Keratinocyte (primary cell): ENCODE measurements at regions not wholly inside any gene's neighbourhood (a gene's known extent, or its start where the extent isn't known, plus 50 kb on each side); places are given as distances from the start of the nearest gene placed in this dataset.
"Not testable (repeated sequence)": the region's sequence is repeated elsewhere in the genome, so short reads cannot be mapped to it uniquely, and the experiment has no call there.

Source experiments
- DNase-seq: peaks from one replicate; pipeline ENCODE4 v3.0.0-alpha.2; 2011; ENCODE audit warnings: low read depth, missing footprints, low spot score
- FAIRE-seq: peaks from 2 replicates; lab custom pipeline; 2011; peaks lifted over from hg19 to GRCh38; lab: Jason Lieb, UNC
- H2AFZ ChIP-seq: 2 replicates; pipeline ENCODE4 v1.6.0; 2012; ENCODE audit warnings: low read length, control low read depth, inconsistent platforms; ENCODE audit not compliant: control insufficient read depth
- H3K27ac ChIP-seq: 2 replicates; pipeline ENCODE4 v1.5.1; 2011; ENCODE audit warnings: low read length; ENCODE audit not compliant: control insufficient read depth, insufficient read depth
- H3K27me3 ChIP-seq: 3 replicates; pipeline ENCODE4 v1.6.0; 2011; ENCODE audit warnings: low read length; ENCODE audit not compliant: control insufficient read depth, insufficient read depth; ENCODE audit errors: extremely low read depth
- H3K36me3 ChIP-seq, 2 experiments: 2 replicates in 1 of 2; 3 replicates in 1 of 2; pipeline ENCODE4 v1.5.1; 2011; ENCODE audit warnings: low read length in 2 of 2, mild to moderate bottlenecking in 1 of 2; ENCODE audit not compliant: control insufficient read depth in 2 of 2, insufficient read depth in 2 of 2; ENCODE audit errors: extremely low read depth in 1 of 2
- H3K4me1 ChIP-seq: 3 replicates; pipeline ENCODE4 v1.5.1; 2011; ENCODE audit warnings: low read length; ENCODE audit not compliant: control insufficient read depth, insufficient read depth; ENCODE audit errors: extremely low read depth
- H3K4me2 ChIP-seq: 3 replicates; pipeline ENCODE4 v1.6.0; 2011; ENCODE audit warnings: low read depth, low read length; ENCODE audit not compliant: control insufficient read depth, insufficient read depth; ENCODE audit errors: extremely low read depth
- H3K4me3 ChIP-seq, 3 experiments: fragments of 200-600 bp in 1 of 3; sonication (generic) in 1 of 3; 2 replicates in 2 of 3; 3 replicates in 1 of 3; pipeline ENCODE4 v1.5.1; 2011 to 2016; ENCODE audit warnings: low read length in 3 of 3, mild to moderate bottlenecking in 3 of 3, control low read depth in 2 of 3, inconsistent platforms in 1 of 3, low read depth in 1 of 3, mixed read lengths in 1 of 3, mixed run types in 1 of 3, moderate library complexity in 1 of 3; ENCODE audit not compliant: control insufficient read depth in 2 of 3, insufficient read depth in 2 of 3; ENCODE audit errors: extremely low read depth in 1 of 3
- H3K79me2 ChIP-seq: 2 replicates; pipeline ENCODE4 v1.6.0; 2012; ENCODE audit warnings: low read length; ENCODE audit not compliant: control insufficient read depth, insufficient read depth
- H3K9ac ChIP-seq: 3 replicates; pipeline ENCODE4 v1.6.0; 2011; ENCODE audit warnings: low read length; ENCODE audit not compliant: control insufficient read depth, insufficient read depth; ENCODE audit errors: extremely low read depth
- H3K9me1 ChIP-seq: 3 replicates; pipeline ENCODE4 v1.6.0; 2011; ENCODE audit warnings: low read length; ENCODE audit not compliant: control insufficient read depth, insufficient read depth; ENCODE audit errors: extremely low read depth
- H3K9me3 ChIP-seq: 2 replicates; pipeline ENCODE4 v1.5.1; 2012; ENCODE audit warnings: low read depth, low read length; ENCODE audit not compliant: control insufficient read depth
- H4K20me1 ChIP-seq: 3 replicates; pipeline ENCODE4 v1.6.0; 2011; ENCODE audit warnings: low read length; ENCODE audit not compliant: control insufficient read depth, insufficient read depth; ENCODE audit errors: extremely low read depth
- EZH2 ChIP-seq: IDR thresholded peaks from one replicate; pipeline ENCODE4 v1.6.1; 2012; ENCODE audit warnings: inconsistent platforms, mild to moderate bottlenecking, low read length, moderate library complexity
- dilution Hi-C: fragments of 300-500 bp; cut with MboI; formaldehyde crosslinking; loops from one replicate; pipeline ENCODE4 v1.7.0; 2020; ENCODE audit warnings: low sequenced_read_pairs; ENCODE audit not compliant: extremely low pct_ligation_motif_present
- TF ChIP-seq, protein P1 (sequence below), 3 experiments: IDR thresholded peaks in 1 of 3; conservative IDR thresholded peaks in 1 of 3; optimal IDR thresholded peaks in 1 of 3; 2 replicates in 2 of 3; 3 replicates in 1 of 3; pipeline versions ENCODE3 to v1.5.1; 2011; ENCODE audit warnings: low read length in 3 of 3, mild to moderate bottlenecking in 3 of 3, moderate library complexity in 2 of 3, control low read depth in 1 of 3, inconsistent platforms in 1 of 3; ENCODE audit not compliant: insufficient read depth in 2 of 3; ENCODE audit errors: extremely low read depth in 1 of 3

DNA sequence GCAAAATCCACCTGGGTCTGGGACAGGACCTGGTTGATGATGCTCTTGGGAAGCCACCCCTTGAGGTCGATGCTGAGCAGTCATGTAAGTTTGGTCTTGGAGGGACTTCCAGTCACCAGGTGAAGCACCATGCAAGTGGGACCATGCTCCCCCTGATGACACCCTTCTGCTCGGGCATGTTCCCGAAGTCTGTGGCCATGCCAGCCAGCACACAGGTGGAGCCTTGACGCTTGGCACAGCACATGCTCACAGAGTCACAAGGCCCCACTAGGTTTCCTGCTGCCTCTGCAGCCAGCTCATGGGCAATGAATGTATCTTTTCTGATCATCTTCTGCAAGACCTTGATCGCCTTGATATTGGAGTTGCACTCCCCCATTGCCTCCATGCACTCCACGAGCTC, 1920.2 kb downstream of the PCDH9 start:
- H3K4me2 ChIP-seq: no peak overlapping the region
- no peaks in the 10 kb centered on the region for H3K27me3 ChIP-seq
- no peak overlapping the region for H3K4me3 ChIP-seq
- H3K9ac ChIP-seq: no peak overlapping the region
- H3K79me2 ChIP-seq: no peaks in the 10 kb centered on the region
- dilution Hi-C loops: no loop called here
- H2AFZ ChIP-seq: no peak overlapping the region
- H3K4me1 ChIP-seq: no peaks in the 10 kb centered on the region
- H3K27ac ChIP-seq: no peak overlapping the region
- H3K36me3 ChIP-seq: no peaks in the 10 kb centered on the region
- FAIRE-seq: no peak
- TF ChIP-seq, protein P1, sequence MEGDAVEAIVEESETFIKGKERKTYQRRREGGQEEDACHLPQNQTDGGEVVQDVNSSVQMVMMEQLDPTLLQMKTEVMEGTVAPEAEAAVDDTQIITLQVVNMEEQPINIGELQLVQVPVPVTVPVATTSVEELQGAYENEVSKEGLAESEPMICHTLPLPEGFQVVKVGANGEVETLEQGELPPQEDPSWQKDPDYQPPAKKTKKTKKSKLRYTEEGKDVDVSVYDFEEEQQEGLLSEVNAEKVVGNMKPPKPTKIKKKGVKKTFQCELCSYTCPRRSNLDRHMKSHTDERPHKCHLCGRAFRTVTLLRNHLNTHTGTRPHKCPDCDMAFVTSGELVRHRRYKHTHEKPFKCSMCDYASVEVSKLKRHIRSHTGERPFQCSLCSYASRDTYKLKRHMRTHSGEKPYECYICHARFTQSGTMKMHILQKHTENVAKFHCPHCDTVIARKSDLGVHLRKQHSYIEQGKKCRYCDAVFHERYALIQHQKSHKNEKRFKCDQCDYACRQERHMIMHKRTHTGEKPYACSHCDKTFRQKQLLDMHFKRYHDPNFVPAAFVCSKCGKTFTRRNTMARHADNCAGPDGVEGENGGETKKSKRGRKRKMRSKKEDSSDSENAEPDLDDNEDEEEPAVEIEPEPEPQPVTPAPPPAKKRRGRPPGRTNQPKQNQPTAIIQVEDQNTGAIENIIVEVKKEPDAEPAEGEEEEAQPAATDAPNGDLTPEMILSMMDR (optimal IDR thresholded peaks at IDR 0.05 in 1 of 3, IDR thresholded peaks at IDR 0.05 in 1 of 3, conservative IDR thresholded peaks at IDR 0.05 in 1 of 3; ENCODE audit: extremely low read depth in 1 of 3, insufficient read depth in 2 of 3, low read length in 3 of 3): no peak
- no peak for TF ChIP-seq EZH2
- H4K20me1 ChIP-seq: no peaks in the 10 kb centered on the region
- no peak for DNase-seq
- no peaks in the 10 kb centered on the region for H3K9me1 ChIP-seq
- H3K9me3 ChIP-seq: peaks cover 8% of the 10 kb centered on the region

DNA sequence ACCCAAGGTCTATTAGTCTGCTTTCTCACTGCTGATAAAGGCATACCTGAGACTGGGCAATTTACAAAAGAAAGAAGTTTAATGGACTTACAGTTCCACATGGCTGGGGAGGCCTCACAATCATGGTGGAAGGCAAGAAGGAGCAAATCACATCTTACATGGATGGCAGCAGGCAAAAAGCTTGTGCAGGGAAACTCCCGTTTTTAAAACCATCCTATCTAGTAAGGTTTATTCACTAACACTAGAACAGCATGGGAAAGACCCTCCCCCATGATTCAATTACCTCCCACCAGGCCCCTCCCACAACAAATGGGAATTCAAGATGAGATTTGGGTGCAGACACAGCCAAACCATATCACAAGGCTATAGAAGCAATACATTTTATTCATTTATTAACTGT, 1921.4 kb downstream of the PCDH9 start:
- FAIRE-seq: not testable (repeated sequence)

DNA sequence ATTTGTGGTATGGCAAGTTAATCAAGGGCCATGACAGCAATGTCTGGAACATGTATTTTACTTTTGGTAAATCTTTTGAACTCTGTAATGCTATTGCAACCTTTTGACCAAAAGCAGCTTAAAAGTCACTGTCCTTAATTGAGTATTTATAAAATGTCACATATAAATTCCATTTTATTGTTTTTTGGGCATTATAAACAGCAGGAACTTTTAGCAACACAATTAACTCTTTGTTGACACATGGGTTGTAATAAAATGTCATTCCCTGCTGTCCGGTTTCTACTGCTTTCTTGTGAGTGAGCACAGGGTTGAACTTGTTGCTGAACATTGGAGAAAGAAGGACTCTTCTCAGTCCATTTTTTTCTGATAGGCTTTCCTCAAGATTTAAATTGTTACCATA, 1923.1 kb downstream of the PCDH9 start:
- Histone ChIP-seq H3K4me1 (no peaks in the 10 kb centered on the region), H3K4me3 (no peak overlapping the region), H3K9me1 (no peaks in the 10 kb centered on the region), H3K4me2 (no peak overlapping the region), H2AFZ (no peak overlapping the region), H3K9ac (no peak overlapping the region), H3K9me3 (peaks cover 8% of the 10 kb centered on the region), H3K36me3 (no peaks in the 10 kb centered on the region), H3K79me2 (no peaks in the 10 kb centered on the region), H4K20me1 (no peaks in the 10 kb centered on the region), H3K27me3 (no peaks in the 10 kb centered on the region), H3K27ac (no peak overlapping the region)
- FAIRE-seq (no peak), DNase-seq (no peak)
- TF ChIP-seq, protein P1 (optimal IDR thresholded peaks at IDR 0.05 in 1 of 3, IDR thresholded peaks at IDR 0.05 in 1 of 3, conservative IDR thresholded peaks at IDR 0.05 in 1 of 3; ENCODE audit: extremely low read depth in 1 of 3, insufficient read depth in 2 of 3, low read length in 3 of 3): no peak
- no peak for TF ChIP-seq EZH2
- dilution Hi-C loops: no loop called here

More for the DNA sequence above, 1921.4 kb downstream of the PCDH9 start:
- H3K9me1 ChIP-seq, H3K9ac ChIP-seq, H3K4me2 ChIP-seq, H3K36me3 ChIP-seq, H2AFZ ChIP-seq, H3K79me2 ChIP-seq, H3K27me3 ChIP-seq, H3K27ac ChIP-seq, H3K9me3 ChIP-seq, H4K20me1 ChIP-seq, dilution Hi-C loops, DNase-seq, H3K4me3 ChIP-seq, H3K4me1 ChIP-seq: not testable (repeated sequence)
